Hematopoietic multipotent progenitor cell treated with erythropoietin and hydrocortisone succinate and interleukin-3 and kit ligand, for 15 days (in vitro differentiated cells): ENCODE measurements at regions not wholly inside any gene's neighbourhood (a gene's known extent, or its start where the extent isn't known, plus 50 kb on each side); places are given as distances from the start of the nearest gene placed in this dataset.
"Not testable (repeated sequence)": the region's sequence is repeated elsewhere in the genome, so short reads cannot be mapped to it uniquely, and the experiment has no call there.

Experiments used
- DNase-seq: peaks from one replicate; pipeline ENCODE4 v3.0.0-alpha.2; 2015; ENCODE audit warnings: low spot score

DNA sequence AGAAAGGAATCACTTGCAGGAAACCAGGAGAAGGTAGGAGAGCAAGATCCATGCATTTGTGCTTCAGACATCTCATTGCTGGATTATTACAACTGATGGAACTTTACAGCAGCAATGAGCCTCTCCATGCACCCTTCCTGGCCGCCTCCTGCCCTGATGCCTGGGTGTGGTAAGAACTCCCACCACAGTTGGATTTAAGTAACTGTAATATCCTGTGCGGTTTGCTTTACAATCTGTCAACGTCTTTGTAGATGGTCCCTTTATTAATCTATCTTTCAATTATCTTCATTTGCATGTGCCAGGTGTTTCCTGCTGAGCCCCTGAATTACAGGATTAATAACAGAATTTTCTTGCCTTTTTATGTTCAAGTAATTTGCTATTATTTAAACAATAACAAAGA is 1300.5 kb upstream of the TMEM132C start:
- no peak for DNase-seq

DNA sequence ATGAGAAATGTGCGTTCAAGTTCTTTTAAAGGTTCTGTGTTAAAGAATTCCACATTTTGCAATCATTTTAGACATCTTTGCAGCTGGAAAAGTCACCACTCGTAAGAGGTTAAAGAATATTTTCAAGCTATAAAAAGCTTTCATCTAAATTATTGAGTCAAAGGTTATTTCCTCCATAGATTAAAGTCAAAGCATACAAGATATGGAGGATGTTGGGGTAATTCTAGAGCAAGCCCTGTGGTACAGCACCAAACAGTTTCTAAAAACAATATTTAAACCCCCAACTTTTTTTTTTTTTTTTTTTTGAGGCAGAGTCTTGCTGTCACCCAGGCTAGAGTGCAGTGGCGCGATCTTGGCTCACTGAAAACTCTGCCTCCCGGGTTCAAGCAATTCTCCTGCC is 1299.8 kb upstream of the TMEM132C start:
- DNase-seq: no peak

DNA sequence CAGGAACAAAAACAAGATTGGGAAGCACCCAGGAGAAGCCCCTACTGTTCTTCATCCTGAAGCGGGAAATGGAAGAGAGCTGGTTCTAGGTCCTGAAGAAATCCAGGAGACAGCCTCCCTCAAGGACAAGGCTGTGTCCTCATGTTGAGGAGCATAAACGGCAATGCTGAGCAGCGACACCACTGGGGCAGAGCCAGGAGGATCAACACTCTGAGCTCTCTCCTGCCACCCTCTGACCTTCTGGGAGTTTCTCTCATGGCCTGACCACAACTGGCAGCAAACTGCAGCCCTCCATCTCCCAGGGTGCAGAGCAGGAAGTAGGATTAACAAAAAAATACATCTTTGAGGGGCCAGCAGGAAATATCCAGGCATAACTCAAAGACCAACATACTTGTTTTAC is 1292.2 kb upstream of the TMEM132C start:
- peak; percentile 15 for DNase-seq

DNA sequence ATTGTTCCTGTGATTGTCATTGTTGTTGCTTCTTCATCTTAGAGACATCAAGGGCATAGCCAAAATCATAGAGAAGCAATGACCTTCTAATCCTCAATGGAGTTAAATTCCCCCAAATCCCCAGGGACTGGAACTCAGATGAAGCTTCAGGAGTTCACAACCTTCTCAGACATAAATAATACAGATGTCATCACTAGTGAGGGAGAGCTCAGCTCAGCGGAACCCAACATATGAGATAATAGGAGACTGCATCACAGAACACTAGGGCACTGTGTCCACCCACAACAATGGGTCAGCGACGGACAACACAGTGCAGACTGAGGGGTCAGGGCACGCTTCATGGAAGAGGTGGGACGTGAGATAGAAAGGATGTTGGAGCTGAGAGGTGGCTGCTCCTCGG is 1290.4 kb upstream of the TMEM132C start:
- DNase-seq: no peak

DNA sequence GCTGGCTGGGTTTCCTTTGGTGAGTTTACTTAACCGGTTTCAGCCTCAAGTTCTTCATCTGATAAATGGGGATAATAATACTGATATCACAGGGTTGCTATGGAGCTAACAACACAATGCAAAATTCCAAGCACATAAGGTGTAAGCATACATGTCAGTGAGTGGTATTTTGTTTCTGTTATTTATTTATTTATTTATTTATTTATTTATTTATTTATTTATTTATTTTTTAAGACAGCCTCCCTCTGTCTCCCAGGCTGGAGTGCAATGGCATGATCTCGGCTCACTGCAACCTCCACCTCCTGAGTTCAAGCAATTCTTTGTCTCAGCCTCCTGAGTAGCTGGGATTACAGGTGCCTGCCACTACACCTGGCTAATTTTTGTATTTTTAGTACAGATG is 1287.4 kb upstream of the TMEM132C start:
- DNase-seq: not testable (repeated sequence)

DNA sequence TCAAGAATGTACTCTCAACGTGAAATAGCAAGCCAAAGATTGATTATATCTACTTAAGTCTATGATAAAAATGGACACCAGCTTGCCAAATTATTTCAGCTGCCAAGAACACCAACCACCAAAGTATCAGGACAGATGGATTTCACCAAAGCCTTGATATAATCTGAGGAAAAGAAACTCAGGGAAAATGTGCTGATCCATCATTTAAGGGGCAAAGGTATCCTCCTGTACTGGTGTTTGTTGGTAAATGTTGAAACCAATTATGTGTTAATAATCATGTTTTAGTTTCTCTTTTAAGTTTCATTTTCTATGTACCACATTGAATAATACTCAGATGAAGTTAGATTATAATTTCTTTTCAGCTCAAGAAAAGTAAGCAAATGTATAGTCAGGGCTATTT is 1284.3 kb upstream of the TMEM132C start:
- DNase-seq: no peak

DNA sequence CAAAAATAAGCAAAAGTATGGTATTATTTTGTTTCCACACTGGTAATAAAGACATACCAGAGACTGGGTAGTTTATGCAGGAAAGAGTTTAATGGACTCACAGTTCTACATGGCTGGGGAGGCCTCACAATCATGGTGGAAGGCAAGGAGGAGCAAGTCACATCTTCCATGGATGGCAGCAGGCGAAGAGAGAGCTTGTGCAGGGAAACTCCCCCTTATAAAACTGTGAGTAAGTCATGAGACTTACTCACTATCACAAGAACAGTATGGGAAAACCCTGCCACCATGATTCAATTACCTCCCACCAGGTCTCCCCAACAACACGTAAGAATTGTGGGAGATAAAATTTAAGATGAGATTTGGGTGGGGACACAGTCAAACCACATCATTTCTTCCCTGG is 1283.2 kb upstream of the TMEM132C start:
- not testable (repeated sequence) for DNase-seq

DNA sequence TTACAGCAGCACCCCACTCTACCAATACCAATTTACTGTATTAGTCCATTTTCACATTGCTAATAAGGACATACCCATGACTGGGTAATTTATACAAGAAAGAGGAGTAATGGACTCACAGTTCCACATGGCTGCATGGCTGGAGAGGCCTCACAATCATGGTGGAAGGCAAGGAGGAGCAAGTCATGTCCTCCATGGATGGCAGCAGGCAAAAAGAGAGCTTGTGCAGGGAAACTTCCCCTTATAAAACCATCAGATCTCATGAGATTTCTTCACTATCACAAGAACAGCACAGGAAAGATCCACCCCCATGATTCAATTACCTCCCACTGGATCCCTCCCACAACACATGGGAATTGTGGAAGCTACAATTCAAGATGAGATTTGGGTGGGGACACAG is 1281.3 kb upstream of the TMEM132C start:
- not testable (repeated sequence) for DNase-seq

DNA sequence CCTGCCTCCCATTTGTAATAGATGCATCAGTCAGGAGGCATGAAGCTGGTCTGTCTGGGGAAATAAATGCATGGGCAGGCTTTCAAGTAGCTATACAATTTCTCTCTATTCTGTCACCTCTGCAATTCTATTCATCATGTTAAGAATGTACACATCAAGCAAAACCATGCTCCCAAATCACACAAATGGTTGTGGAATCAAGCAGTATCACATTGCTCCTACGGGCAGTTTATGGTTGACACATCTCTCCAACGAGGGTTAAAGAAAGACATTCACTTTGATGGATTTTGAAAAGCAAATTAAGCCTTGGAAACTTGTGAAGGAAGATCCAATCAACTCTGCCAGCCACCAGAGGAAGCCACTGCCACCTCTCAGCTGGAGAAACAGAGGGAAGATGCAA is 1277.4 kb upstream of the TMEM132C start:
- DNase-seq: no peak

DNA sequence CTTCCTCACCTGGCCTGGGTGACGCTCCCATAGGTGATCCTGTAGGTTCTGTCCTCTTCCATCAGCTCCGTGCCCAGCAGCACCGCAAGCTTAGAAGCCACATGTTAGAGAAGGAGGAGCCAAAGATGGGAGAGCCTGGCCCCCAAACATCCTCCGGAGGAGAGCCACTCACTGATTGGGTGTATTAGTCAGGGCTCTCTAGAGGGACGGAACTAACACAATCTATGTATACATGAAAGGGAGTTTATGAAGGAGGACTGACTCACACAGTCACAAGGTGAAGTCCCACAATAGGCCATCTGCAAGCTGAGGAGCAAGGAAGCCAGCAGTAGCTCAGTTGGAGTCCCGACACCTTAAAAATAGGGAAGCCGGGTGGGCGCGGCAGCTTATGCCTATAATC is 1273.1 kb upstream of the TMEM132C start:
- no peak for DNase-seq

DNA sequence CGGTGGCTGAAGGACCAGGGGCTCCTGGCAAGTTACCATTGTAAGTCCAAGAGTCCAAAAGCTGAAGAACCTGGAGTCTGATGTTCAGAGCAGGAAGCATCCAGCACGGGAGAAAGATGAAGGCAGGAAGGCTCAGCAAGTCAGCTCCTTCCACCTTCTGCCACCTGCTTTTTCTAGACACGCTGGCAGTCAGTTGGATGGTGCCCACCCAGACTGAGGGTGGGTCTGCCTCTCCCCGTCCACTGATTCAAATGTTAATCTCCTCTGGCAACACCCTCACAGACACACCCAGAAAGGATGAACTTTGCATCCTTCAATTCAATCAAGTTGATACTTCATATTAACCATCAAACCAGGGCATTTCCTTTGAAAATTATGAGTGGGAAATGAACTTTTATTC is 1272.4 kb upstream of the TMEM132C start:
- no peak for DNase-seq

DNA sequence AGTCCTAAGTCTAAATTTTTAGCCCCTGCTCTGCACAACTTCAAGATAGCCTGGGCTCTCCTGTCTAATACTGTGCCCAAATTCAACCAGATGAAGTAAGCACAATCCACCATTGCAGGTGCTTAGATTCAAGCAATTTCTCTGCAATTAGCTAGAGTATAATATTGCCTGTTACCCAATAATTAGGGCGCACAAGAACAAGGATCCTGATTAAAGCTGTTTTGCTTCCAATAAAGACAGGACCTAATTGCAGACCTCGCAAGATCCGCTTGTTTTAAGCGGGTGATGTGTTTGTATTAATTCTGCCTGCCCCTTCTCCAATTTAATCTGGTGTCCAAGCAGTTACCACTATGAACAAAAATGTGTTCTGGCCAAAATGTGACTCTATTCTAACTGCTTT is 1268.9 kb upstream of the TMEM132C start:
- no peak for DNase-seq

DNA sequence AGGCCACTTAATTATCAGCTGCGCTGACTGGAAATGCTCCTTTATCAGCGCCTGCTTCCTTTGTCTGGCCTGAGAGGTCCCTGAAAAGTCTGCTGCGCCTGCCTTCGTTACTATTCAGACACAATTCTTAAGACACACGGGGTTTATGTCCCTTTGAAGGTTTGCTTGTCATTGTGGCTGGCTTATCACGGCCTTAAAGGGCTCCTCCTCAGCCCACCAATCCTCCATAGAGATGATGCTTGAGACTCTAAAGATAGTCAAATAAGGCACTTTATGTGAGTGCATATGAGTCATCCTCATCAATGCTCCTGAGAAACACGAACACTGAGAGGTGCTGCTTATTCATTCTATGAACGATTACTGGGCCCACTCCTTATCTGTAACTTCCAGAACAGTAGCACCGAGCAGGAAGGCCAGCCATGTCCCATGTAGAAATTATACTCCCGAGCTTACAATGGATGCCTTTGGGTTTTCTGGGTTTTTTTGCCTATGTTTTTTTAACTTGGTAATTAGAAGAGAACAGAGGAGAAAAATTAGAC is 1268.2 kb upstream of the TMEM132C start:
- no peak for DNase-seq

DNA sequence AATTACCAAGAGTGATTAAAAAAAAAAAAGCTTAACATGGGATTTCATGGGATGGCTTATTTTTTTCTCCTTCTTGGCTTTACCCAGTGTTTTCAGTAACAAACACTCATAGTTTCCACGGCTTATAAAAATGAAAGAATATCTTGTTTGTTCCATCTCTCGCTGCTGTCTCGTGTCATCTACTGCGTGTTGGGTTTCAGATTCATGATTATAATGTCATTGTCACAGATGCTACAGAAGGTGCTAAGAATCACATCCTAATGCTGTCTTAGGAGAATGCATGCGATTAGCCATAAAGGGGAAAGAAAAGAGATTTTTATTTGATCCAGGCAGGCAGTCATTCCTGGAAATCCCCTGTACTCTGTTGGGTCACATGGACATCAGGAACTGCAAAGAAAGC is 1267.6 kb upstream of the TMEM132C start:
- no peak for DNase-seq

DNA sequence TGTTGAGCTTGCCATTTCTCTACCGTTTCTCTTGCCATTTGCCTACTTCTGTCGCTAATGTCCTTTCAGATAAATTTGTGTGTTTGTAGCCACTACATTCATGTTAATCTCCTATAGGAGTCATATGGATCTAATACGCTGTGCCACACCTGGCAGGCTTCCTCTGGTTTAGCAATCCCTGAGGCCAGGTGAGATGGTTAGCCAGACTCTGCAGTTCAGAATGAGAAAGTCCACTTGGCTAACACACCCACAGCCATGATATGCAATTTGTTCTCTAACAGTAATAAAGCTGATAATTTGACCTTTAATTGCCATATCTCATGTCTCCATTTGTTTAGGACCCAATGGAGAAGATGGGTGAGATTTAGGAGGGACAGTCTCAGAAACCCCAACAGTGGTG is 1261.6 kb upstream of the TMEM132C start:
- DNase-seq: no peak

DNA sequence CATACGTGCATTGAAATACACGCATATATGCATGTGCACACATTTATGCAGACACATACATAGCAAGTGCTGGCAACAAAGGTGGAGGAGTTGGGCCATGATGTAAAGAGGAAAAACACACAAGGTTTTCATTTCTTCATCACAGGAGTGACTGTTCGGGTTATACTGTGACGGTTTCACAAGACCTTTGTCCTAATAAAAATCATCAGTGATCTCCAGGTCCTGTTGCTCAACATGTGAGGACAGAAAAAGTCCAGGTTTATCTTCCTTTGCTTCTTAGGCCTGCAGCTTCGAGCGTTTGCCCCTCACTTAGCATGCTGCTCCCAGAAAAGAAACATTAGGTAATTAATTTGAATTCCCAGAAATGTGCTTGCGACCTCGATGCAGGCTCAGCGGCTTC is 1260.0 kb upstream of the TMEM132C start:
- no peak for DNase-seq

DNA sequence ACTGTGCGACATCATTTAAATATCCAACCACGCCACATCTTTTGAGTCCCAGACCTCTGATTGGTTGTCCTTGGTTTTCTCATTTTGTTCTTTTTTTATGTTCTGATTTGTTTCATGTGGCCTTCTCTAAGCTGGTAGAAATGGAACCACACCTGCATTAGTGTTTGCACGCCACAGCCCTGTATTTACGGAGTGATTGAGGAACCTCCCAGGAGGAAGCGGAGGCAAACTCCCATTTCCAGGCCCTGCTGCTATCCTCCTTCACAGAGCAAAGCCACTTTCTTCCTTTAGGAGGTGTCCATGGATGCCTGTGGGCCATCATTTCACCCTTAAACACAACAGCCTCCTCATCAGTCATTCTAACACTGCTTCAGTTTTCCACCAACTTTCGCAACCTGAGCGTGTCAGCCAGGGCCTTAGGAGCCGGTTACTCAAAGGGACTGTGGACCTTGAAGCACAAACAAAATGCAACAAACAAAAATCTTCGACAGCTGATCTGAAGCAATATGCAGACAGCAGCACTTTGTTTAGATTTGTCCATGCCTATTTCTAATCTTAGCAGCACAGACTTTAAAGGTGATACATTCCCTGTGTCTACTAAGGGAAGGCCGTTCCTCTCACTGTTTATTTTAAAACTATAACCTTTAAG is 1258.1 kb upstream of the TMEM132C start:
- no peak for DNase-seq

DNA sequence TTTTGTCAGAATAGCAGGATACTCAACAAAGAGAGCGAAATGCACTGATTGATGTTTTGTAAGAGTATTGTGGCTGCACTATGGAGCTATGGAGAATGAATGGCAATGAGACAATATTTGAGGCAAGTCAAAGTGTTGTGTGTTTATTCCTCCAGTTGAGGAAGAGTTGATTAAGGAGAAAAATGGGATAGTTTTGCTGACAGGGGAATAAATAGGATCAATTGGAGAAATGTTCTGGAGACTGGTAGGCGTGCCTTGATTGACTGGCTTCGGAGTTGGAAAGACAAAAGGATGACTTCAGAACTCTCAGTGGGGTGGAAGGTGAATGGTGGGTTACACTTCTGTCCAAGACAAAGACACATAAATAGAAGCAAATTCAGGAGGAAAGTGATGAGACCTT is 1254.9 kb upstream of the TMEM132C start:
- DNase-seq: no peak

DNA sequence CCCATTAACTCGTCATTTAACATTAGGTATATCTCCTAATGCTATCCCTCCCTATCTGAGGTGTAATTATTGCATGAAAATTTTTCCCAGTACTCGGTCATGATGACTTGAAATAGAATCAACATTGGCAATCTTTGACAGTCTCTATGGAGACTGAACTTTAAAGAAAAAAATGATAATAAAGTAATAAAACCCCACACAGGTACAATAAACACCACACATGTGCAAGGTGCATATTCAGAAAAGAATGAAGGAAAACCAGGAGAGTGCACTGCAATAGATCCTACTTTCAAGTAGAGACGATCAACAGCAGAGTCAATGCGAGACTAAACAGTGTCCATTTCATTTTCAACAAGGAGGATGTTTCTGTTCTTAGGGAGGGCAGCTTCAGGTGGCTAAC is 1253.8 kb upstream of the TMEM132C start:
- DNase-seq: no peak

DNA sequence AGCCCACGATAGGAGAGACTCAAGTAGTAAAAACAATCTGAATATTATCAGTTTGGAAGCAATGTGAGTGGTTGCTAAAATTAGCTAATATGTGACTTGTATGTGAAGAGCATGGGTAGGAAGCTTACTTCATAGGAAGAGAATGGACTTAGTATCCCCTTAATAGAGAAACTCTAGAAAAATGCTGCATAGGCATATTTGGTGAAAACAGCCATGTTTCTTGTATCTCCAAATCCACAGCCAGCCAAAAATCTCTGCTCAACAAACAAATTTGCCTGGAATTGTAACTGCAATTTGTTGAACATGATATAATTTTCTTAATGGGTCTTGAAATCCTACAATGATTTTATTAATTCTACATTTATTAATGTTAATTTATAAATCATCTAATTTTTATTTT is 1252.9 kb upstream of the TMEM132C start:
- no peak for DNase-seq

DNA sequence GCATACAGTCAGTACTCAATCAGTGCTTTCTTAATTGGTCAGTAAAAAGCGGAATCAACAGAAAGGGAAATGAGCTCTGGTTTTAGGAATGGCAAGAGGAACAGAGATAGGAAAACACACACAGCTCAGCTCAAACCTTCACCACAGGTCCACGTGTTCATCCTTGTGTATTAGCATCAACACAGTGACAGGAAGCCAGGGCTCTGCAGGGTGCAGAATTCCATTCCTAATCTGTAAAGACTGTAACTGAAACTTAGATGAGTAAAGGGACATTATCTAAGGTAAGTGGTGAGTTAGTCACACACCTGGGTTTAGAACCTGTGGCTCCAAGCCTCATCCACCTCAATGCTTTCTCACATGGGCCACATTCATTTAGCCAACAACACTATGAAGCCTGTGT is 1242.2 kb upstream of the TMEM132C start:
- no peak for DNase-seq

DNA sequence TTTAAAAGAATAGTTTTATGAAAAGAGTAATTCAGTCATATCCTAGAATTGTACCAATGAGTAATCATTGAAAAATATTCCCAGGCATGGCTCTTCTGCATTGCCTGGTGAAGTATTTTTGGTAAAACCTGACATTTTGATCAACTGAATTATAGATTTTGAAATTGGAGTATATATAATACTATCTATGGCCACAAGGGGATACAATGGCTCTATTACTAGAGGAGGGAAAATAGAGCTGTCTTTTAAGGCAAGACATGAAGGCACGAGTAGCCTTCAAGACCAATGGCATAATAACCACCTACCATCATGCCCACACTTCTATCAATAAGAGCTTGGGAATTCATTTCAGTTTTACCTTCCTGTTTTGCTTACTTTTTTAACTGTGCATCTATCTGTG is 1241.4 kb upstream of the TMEM132C start:
- no peak for DNase-seq

DNA sequence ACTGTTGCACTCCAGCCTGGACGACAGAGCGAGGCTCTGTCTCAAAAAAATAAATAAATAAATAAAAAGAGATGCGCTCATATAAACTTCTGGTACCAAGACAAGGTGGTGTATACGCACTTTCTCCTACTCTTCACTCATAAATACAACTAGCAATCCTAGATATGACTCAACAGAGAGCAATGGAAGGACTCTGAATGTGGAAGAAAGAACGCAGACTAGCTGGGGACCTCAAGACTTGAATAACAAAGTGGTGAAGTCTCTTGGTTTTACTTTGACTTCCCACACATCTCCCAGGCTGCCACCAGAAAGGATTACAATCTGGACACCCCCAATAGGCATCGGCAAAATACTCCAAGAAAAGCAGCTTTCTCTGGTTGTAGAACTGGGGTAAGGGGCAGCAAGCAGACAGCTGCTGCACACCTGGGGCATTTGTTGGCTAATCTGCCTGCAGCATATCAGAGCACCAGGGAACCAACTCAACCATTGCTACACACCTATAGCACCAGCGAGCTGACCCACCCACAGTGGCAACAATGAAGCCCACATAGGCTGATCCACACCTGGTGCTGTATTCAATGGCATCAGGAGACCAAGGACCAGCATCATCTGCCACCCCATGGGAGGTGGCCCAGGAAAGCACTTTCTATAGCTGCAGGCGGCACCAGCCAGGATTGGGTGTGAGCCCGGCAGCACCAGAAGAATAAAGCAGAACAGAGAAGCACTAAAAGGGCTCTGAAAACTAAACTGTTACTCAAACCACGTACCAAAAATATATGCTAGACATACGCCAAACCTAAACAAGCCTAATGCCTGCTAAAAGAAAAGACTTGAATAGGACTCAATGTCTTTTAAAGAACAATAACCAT is 1231.7 kb upstream of the TMEM132C start:
- DNase-seq: no peak

DNA sequence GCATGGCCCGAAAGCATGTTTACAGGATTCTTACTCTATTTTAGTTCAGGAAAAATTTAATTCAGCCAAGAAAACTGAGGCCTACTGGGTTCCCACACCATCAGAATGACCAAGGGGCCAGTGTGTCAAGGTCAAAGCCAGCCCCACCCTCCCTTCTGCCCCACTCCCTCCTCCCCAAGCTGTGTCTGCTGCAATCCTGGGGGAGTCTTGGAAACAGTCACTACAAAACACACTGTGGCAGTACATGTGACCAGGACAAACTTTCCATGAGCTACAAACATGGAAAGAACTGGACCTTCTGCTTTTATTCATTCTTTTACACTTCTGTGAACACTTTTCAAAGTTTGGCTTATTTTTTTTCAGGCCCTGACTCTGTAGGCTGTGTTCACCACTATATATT is 1228.8 kb upstream of the TMEM132C start:
- no peak for DNase-seq
